HG03460 (cell line): ENCODE measurements at regions not wholly inside any gene's neighbourhood (a gene's known extent, or its start where the extent isn't known, plus 50 kb on each side); places are given as distances from the start of the nearest gene placed in this dataset.

ENCODE experiments used
- ATAC-seq: cut with Tn5 transposase; IDR thresholded peaks from one replicate; pipeline ENCODE4 v1.9.1; 2021; ENCODE audit not compliant: unreplicated experiment

GRCh38 chr11:130582176-130582575 lies 133.7 kb downstream of the ADAMTS15 start:
- no peak for ATAC-seq

GRCh38 chr11:130582981-130583380 lies 134.5 kb downstream of the ADAMTS15 start:
- no peak for ATAC-seq

GRCh38 chr11:130583801-130584211 lies 135.4 kb downstream of the ADAMTS15 start:
- ATAC-seq: no peak

- no peak for ATAC-seq
These were observed 137.1 kb downstream of the ADAMTS15 start for GRCh38 chr11:130585545-130585944.

GRCh38 chr11:130587658-130588057 lies 139.2 kb downstream of the ADAMTS15 start:
- no peak for ATAC-seq

- no peak for ATAC-seq
These were observed 140.0 kb downstream of the ADAMTS15 start for GRCh38 chr11:130588471-130588870.

GRCh38 chr11:130592056-130592455 lies 143.6 kb downstream of the ADAMTS15 start:
- no peak for ATAC-seq

- no peak for ATAC-seq
These were observed 144.6 kb downstream of the ADAMTS15 start for GRCh38 chr11:130593064-130593463.

- ATAC-seq: no peak
These were observed 150.0 kb downstream of the ADAMTS15 start for GRCh38 chr11:130598433-130598832.

- ATAC-seq: no peak
These were observed 150.7 kb downstream of the ADAMTS15 start for GRCh38 chr11:130599073-130599654.

- ATAC-seq: no peak
These were observed 151.7 kb downstream of the ADAMTS15 start for GRCh38 chr11:130600139-130600538.

GRCh38 chr11:130600616-130601015 lies 152.2 kb downstream of the ADAMTS15 start:
- no peak for ATAC-seq

GRCh38 chr11:130601141-130601540 lies 152.7 kb downstream of the ADAMTS15 start:
- no peak for ATAC-seq

- no peak for ATAC-seq
These were observed 153.5 kb downstream of the ADAMTS15 start for GRCh38 chr11:130601764-130602460.

GRCh38 chr11:130602641-130603334 lies 154.3 kb downstream of the ADAMTS15 start:
- no peak for ATAC-seq

GRCh38 chr11:130603335-130603906 lies 155.0 kb downstream of the ADAMTS15 start:
- ATAC-seq: no peak

- no peak for ATAC-seq
These were observed 156.2 kb downstream of the ADAMTS15 start for GRCh38 chr11:130604606-130605005.

GRCh38 chr11:130606178-130606577 lies 157.7 kb downstream of the ADAMTS15 start:
- ATAC-seq: no peak

- ATAC-seq: no peak
These were observed 158.5 kb downstream of the ADAMTS15 start for GRCh38 chr11:130606781-130607511.

GRCh38 chr11:130608287-130608686 lies 159.8 kb downstream of the ADAMTS15 start:
- no peak for ATAC-seq
